ENCODE measurements at regions not wholly inside any gene's neighbourhood (a gene's known extent, or its start where the extent isn't known, plus 50 kb on each side); places are given as distances from the start of the nearest gene placed in this dataset.

- TF ChIP-seq CTCF (IDR thresholded peaks at IDR 0.05) (no peak), TCF7L2 (IDR thresholded peaks at IDR 0.05; ENCODE audit: low read depth, low read length) (no peak), REST (IDR thresholded peaks at IDR 0.05; ENCODE audit: insufficient read depth in 1 of 2, low read depth in 2 of 2, low read length in 1 of 2) (no peak), SIN3A (IDR thresholded peaks at IDR 0.05; ENCODE audit: borderline replicate concordance, insufficient read depth, low read depth, low read length) (no peak), POLR2AphosphoS5 (IDR thresholded peaks at IDR 0.05; ENCODE audit: low read depth, low read length) (no peak)
- POLR2A ChIA-PET: no interaction called here
- no peaks in the 10 kb centered on the region for H3K27me3 ChIP-seq (ENCODE audit: control insufficient read depth, insufficient read depth, low read length)
- DNase-seq (ENCODE audit: low read depth, low spot score): no peak
- no TSS peak for BruUV-seq (replicated peaks)
- H3K36me3 ChIP-seq (ENCODE audit: control insufficient read depth, insufficient read depth, low read length): no peaks in the 10 kb centered on the region
- no peaks in the 10 kb centered on the region for H3K9me3 ChIP-seq (ENCODE audit: control insufficient read depth, insufficient read depth, low read depth, low read length)
- no peaks in the 10 kb centered on the region for H3K4me1 ChIP-seq (ENCODE audit: control insufficient read depth, insufficient read depth, low read length)
- in situ Hi-C loops (cut with HindIII; ENCODE audit: low pct_unique_long_range_greater_than_20kb, low sequenced_read_pairs) (no loop called here), intact Hi-C loops (cut with micrococcal nuclease; ENCODE audit: unreplicated experiment) (no loop called here)
- no peak for ATAC-seq
- no peak overlapping the region for H3K27ac ChIP-seq (ENCODE audit: low read length)
- no peak overlapping the region for H3K4me3 ChIP-seq (ENCODE audit: low read depth in 2 of 2, low read length in 2 of 2)
- CTCF ChIA-PET: no interaction called here
Observed at GRCh38 chr5:110134963-110135935, 445.5 kb downstream of the MAN2A1 start.

- ATAC-seq (no peak), DNase-seq (ENCODE audit: low read depth, low spot score) (no peak)
- intact Hi-C loops (cut with micrococcal nuclease; ENCODE audit: unreplicated experiment): no loop called here
- Histone ChIP-seq H3K4me1 (ENCODE audit: control insufficient read depth, insufficient read depth, low read length) (no peaks in the 10 kb centered on the region), H3K36me3 (ENCODE audit: control insufficient read depth, insufficient read depth, low read length) (no peaks in the 10 kb centered on the region), H3K27me3 (ENCODE audit: control insufficient read depth, insufficient read depth, low read length) (no peaks in the 10 kb centered on the region), H3K27ac (ENCODE audit: low read length) (no peak overlapping the region), H3K9me3 (ENCODE audit: control insufficient read depth, insufficient read depth, low read depth, low read length) (no peaks in the 10 kb centered on the region), H3K4me3 (ENCODE audit: low read depth in 2 of 2, low read length in 2 of 2) (no peak overlapping the region)
- ChIA-PET CTCF (no interaction called here), POLR2A (no interaction called here)
- in situ Hi-C loops (cut with HindIII; ENCODE audit: low pct_unique_long_range_greater_than_20kb, low sequenced_read_pairs): no loop called here
- TF ChIP-seq POLR2AphosphoS5 (IDR thresholded peaks at IDR 0.05; ENCODE audit: low read depth, low read length): no peak
- TF ChIP-seq TCF7L2 (IDR thresholded peaks at IDR 0.05; ENCODE audit: low read depth, low read length): no peak
- no peak for TF ChIP-seq CTCF (IDR thresholded peaks at IDR 0.05)
- no peak for TF ChIP-seq REST (IDR thresholded peaks at IDR 0.05; ENCODE audit: insufficient read depth in 1 of 2, low read depth in 2 of 2, low read length in 1 of 2)
- no peak for TF ChIP-seq SIN3A (IDR thresholded peaks at IDR 0.05; ENCODE audit: borderline replicate concordance, insufficient read depth, low read depth, low read length)
- BruUV-seq (replicated peaks): no TSS peak
Observed at GRCh38 chr5:110150199-110150598, 460.5 kb downstream of the MAN2A1 start.

Measured in Panc1 (cell line).